HCT116 (cell line): ENCODE measurements at regions not wholly inside any gene's neighbourhood (a gene's known extent, or its start where the extent isn't known, plus 50 kb on each side); places are given as distances from the start of the nearest gene placed in this dataset.

ENCODE experiments used
- ATAC-seq: fragments of 200-7000 bp; cut with Tn5 transposase; 2 replicates; pipeline ENCODE4 v1.9.1; 2020; ENCODE audit warnings: mild to moderate bottlenecking, moderate library complexity
- BruUV-seq: library from RNA; stranded (reverse); fragments of 400-500 nt; replicated peaks from 2 replicates; lab custom pipeline; 2021; lab: Mats Ljungman, UMichigan
- CTCF ChIA-PET: fragments of 300-600 bp; sonication (Branson Sonifier 250); formaldehyde crosslinking; loops from one replicate; lab custom pipeline; 2021; ENCODE audit warnings: antibody characterized with exemption; lab: Charles Lee
- POLR2A ChIA-PET: fragments of 300-600, 350-600 bp; sonication (Branson Sonifier 250); formaldehyde crosslinking; loops from one replicate; lab custom pipeline; 2021; ENCODE audit warnings: antibody characterized with exemption; lab: Charles Lee
- RAD21 ChIA-PET, 2 experiments: fragments of 300-600 bp; sonication (Branson Sonifier 250); formaldehyde crosslinking; loops; one replicate each; lab custom pipeline; 2023; ENCODE audit warnings: low total read pairs in 2 of 2; ENCODE audit not compliant: uncharacterized antibody in 2 of 2, unreplicated experiment in 2 of 2, low non-redundant PET in 1 of 2; lab: Charles Lee
- DNase-seq: peaks from one replicate; pipeline ENCODE4 v3.0.0-alpha.2; 2010; ENCODE audit warnings: low read depth, low spot score
- H2AFZ ChIP-seq: fragments of 200-600 bp; shearing (Covaris generic), sonication (generic); 2 replicates; pipeline ENCODE4 v1.6.1; 2017; ENCODE audit warnings: low read depth, mixed run types, mixed read lengths, antibody characterized with exemption, low read length; ENCODE audit not compliant: poor library complexity, severe bottlenecking
- H3K27ac ChIP-seq: 2 replicates; pipeline ENCODE4 v1.5.1; 2012; ENCODE audit warnings: low read depth, low read length
- H3K27me3 ChIP-seq: fragments of 200-600 bp; sonication (generic); 2 replicates; pipeline ENCODE4 v1.6.1; 2016; ENCODE audit warnings: mixed run types, low read length, mixed read lengths; ENCODE audit not compliant: insufficient read depth
- H3K36me3 ChIP-seq, 2 experiments: fragments of 200-500 bp in 1 of 2; fragments of 200-600 bp in 1 of 2; sonication (Bioruptor generic) in 1 of 2; sonication (generic) in 1 of 2; 2 replicates each; pipeline versions ENCODE4 v1.5.1 to v1.6.1; 2014 to 2016; ENCODE audit warnings: low read length in 2 of 2, inconsistent platforms in 1 of 2, mixed read lengths in 1 of 2, mixed run types in 1 of 2; ENCODE audit not compliant: insufficient read depth in 2 of 2, control insufficient read depth in 1 of 2
- H3K4me1 ChIP-seq, 2 experiments: fragments of 200-600 bp in 1 of 2; sonication (generic) in 1 of 2; 2 replicates each; pipeline versions ENCODE4 v1.5.1 to v1.6.1; 2012 to 2017; ENCODE audit warnings: low read length in 2 of 2, inconsistent platforms in 1 of 2, mild to moderate bottlenecking in 1 of 2, mixed read lengths in 1 of 2, mixed run types in 1 of 2, moderate library complexity in 1 of 2; ENCODE audit not compliant: insufficient read depth in 2 of 2, control insufficient read depth in 1 of 2
- H3K4me2 ChIP-seq: fragments of 200-600 bp; sonication (generic); 2 replicates; pipeline ENCODE4 v1.6.1; 2017; ENCODE audit warnings: mixed run types, low read length, mixed read lengths
- H3K4me3 ChIP-seq, 2 experiments: fragments of 200-600 bp in 1 of 2; sonication (generic) in 1 of 2; replicated peaks in 1 of 2; 2 replicates each; pipeline ENCODE4 v1.5.1; 2011 to 2016; ENCODE audit warnings: low read length in 2 of 2, control low read depth in 1 of 2, low read depth in 1 of 2, mild to moderate bottlenecking in 1 of 2, mixed read lengths in 1 of 2, mixed run types in 1 of 2
- H3K79me2 ChIP-seq: fragments of 200-600 bp; sonication (generic); 2 replicates; pipeline ENCODE4 v1.6.1; 2017; ENCODE audit warnings: mild to moderate bottlenecking, mixed run types, low read length, moderate library complexity, mixed read lengths; ENCODE audit not compliant: insufficient read depth
- H3K9ac ChIP-seq: fragments of 200-600 bp; sonication (generic); 2 replicates; pipeline ENCODE4 v1.6.1; 2016; ENCODE audit warnings: low read length, mixed read lengths
- H3K9me2 ChIP-seq: fragments of 200-600 bp; sonication (generic), shearing (Covaris generic); 2 replicates; pipeline ENCODE4 v1.6.1; 2017; ENCODE audit warnings: mixed run types, mild to moderate bottlenecking, moderate library complexity; ENCODE audit not compliant: insufficient read depth
- H3K9me3 ChIP-seq, 2 experiments: fragments of 200-500 bp in 1 of 2; fragments of 200-600 bp in 1 of 2; sonication (Bioruptor generic) in 1 of 2; sonication (generic) in 1 of 2; 2 replicates each; pipeline ENCODE4 v1.6.1; 2014 to 2017; ENCODE audit warnings: low read length in 2 of 2, mixed read lengths in 2 of 2, inconsistent platforms in 1 of 2, low read depth in 1 of 2, mild to moderate bottlenecking in 1 of 2, mixed run types in 1 of 2, moderate library complexity in 1 of 2; ENCODE audit not compliant: control insufficient read depth in 1 of 2, insufficient read depth in 1 of 2
- H4K20me1 ChIP-seq: fragments of 200-600 bp; sonication (generic), shearing (Covaris generic); 2 replicates; pipeline ENCODE4 v1.6.1; 2017; ENCODE audit warnings: mixed run types, mild to moderate bottlenecking, moderate library complexity; ENCODE audit not compliant: insufficient read depth
- EZH2 ChIP-seq: fragments of 200-600 bp; sonication (generic); IDR thresholded peaks from 2 replicates; pipeline ENCODE4 v1.6.1; 2017; ENCODE audit warnings: antibody characterized with exemption, mixed run types
- JUND ChIP-seq: IDR thresholded peaks from 2 replicates; pipeline ENCODE4 v1.6.1; 2012
- POLR2A ChIP-seq: IDR thresholded peaks from 2 replicates; pipeline ENCODE4 v1.7.0; 2011; ENCODE audit warnings: borderline replicate concordance; ENCODE audit not compliant: insufficient read depth, insufficient read length; ENCODE audit errors: extremely low read depth
- RAD21 ChIP-seq: IDR thresholded peaks from 2 replicates; pipeline ENCODE4 v1.6.1; 2012; ENCODE audit warnings: low read depth, mild to moderate bottlenecking
- REST ChIP-seq: IDR thresholded peaks from 2 replicates; pipeline ENCODE4 v1.6.1; 2012; ENCODE audit warnings: low read depth
- SIN3A ChIP-seq: IDR thresholded peaks from 2 replicates; pipeline ENCODE4 v1.6.1; 2012; ENCODE audit warnings: low read depth
- SP1 ChIP-seq: IDR thresholded peaks from 2 replicates; pipeline ENCODE4 v1.6.1; 2012; ENCODE audit warnings: low read depth
- ZFX ChIP-seq: fragments of 450-650 bp; IDR thresholded peaks from 2 replicates; pipeline ENCODE4 v1.6.1; 2017
- intact Hi-C: fragments of 100-400 bp; cut with micrococcal nuclease; formaldehyde crosslinking; loops from 2 replicates; pipeline ENCODE4 v1.10.0; 2022

GRCh38 chr1:69312055-69312732 lies 255.5 kb upstream of the LRRC7 start:
- Histone ChIP-seq H3K79me2 (no peaks in the 10 kb centered on the region), H4K20me1 (no peaks in the 10 kb centered on the region), H3K4me2 (no peak overlapping the region)

More at GRCh38 chr1:69312055-69312732, 255.5 kb upstream of the LRRC7 start:
- H3K36me3 ChIP-seq = no peaks in the 10 kb centered on the region
- H3K4me3 ChIP-seq = no peak overlapping the region
- no peak for ATAC-seq
- intact Hi-C loops = no loop called here
- H3K9me3 ChIP-seq = no peaks in the 10 kb centered on the region
- RAD21 ChIA-PET = no interaction called here
- H2AFZ ChIP-seq = no peak overlapping the region
- H3K9me2 ChIP-seq = no peaks in the 10 kb centered on the region
- H3K27ac ChIP-seq = no peak overlapping the region
- CTCF ChIA-PET = no interaction called here
- H3K27me3 ChIP-seq = peaks cover 4% of the 10 kb centered on the region; the same call in 1 of the 2 replicates
- no peak for TF ChIP-seq SP1
- no peak for TF ChIP-seq REST
- TF ChIP-seq RAD21 = no peak
- no peak for TF ChIP-seq EZH2
- no peak for TF ChIP-seq JUND
- TF ChIP-seq ZFX = no peak
- no peak for TF ChIP-seq POLR2A
- TF ChIP-seq SIN3A = no peak
- DNase-seq = no peak
- BruUV-seq = no TSS peak
- no peaks in the 10 kb centered on the region for H3K4me1 ChIP-seq
- no peak overlapping the region for H3K9ac ChIP-seq
- POLR2A ChIA-PET = no interaction called here
